Heart right ventricle (tissue), 16 donors: ENCODE measurements at regions not wholly inside any gene's neighbourhood (a gene's known extent, or its start where the extent isn't known, plus 50 kb on each side); places are given as distances from the start of the nearest gene placed in this dataset.

ENCODE experiments used
- ATAC-seq, 8 donors: fragments of 200-7000 bp; cut with Tn5 transposase; one replicate each; pipeline ENCODE4 v1.9.1; 2020; ENCODE audit warnings: mild to moderate bottlenecking in 8 of 8, moderate library complexity in 8 of 8, moderate number of reproducible peaks in 1 of 8
- DNase-seq, 2 donors: peaks; one replicate each; pipeline ENCODE4 v3.0.0-alpha.2; 2020
- H3K27ac ChIP-seq, 10 donors: fragments of 200-600 bp; sonication (generic) in 2 of 10; one replicate each; pipeline versions ENCODE4 v1.5.0 to v1.8.0; 2020 to 2022; ENCODE audit warnings: mild to moderate bottlenecking in 3 of 10
- H3K27me3 ChIP-seq, 7 donors: fragments of 200-600 bp; one replicate each; pipeline ENCODE4 v1.8.0; 2021 to 2022; ENCODE audit warnings: mild to moderate bottlenecking in 2 of 7
- H3K36me3 ChIP-seq, 9 donors: fragments of 200-600 bp; sonication (generic) in 1 of 9; one replicate each; pipeline versions ENCODE4 v1.5.0 to v1.8.0; 2020 to 2022; ENCODE audit warnings: mild to moderate bottlenecking in 2 of 9
- H3K4me1 ChIP-seq, 9 donors: fragments of 200-600 bp; sonication (generic) in 1 of 9; one replicate each; pipeline versions ENCODE4 v1.5.0 to v1.8.0; 2020 to 2022; ENCODE audit warnings: mild to moderate bottlenecking in 4 of 9
- H3K4me3 ChIP-seq, 10 donors: fragments of 200-600 bp; sonication (generic) in 2 of 10; one replicate each; pipeline versions ENCODE4 v1.5.0 to v1.8.0; 2020 to 2022; ENCODE audit warnings: mild to moderate bottlenecking in 7 of 10, moderate library complexity in 2 of 10
- H3K9me3 ChIP-seq, 11 donors: fragments of 200-600 bp in 10 of 11; sonication (generic) in 2 of 11; one replicate each; pipeline versions ENCODE4 v1.5.0 to v1.8.0; 2013 to 2022; ENCODE audit warnings: mild to moderate bottlenecking in 2 of 11, control low read depth in 1 of 11, moderate library complexity in 1 of 11
- WGBS, 2 donors: extraction: QIAGEN DNeasy Blood & Tissue Kit; methylation state at CpG; one replicate each; pipeline ENCODE4 v1.1.7; 2013; ENCODE audit warnings: inconsistent platforms in 1 of 2; 5-methylcytosine and 5-hydroxymethylcytosine counted together
- intact Hi-C, 10 donors: fragments of 100-400 bp; cut with DNase I; formaldehyde crosslinking; loops; one replicate each; pipeline versions ENCODE4 v1.11.1 to v1.14.2; 2022
- TF ChIP-seq, protein P1 (sequence below), 9 donors: fragments of 200-600 bp; sonication (generic) in 2 of 9; IDR thresholded peaks; one replicate each; pipeline versions ENCODE4 v1.5.0 to v1.8.0; 2021 to 2022; ENCODE audit warnings: antibody characterized with exemption in 9 of 9, mild to moderate bottlenecking in 5 of 9, moderate library complexity in 1 of 9
- donor health status: Arrhythmogenic right ventricular cardiomyopathy.
- donor health status: ischemic (EF 13 %, LVEDD 7.1; RV severe dilation, severe dysfunction).
- donor health status: healthy with polysubstance abuse.
- donor health status: DM: no; HTN: yes; CAD: no.
- donor health status: DM: no; HTN: no; CAD: no.
- donor health status: ischemic (EF 25% LVEDD 6.9; RV normal size, moderate dysfunction).
- donor health status: ischemic (EF 25% LVEDD 5.7; RV mildly dilated, moderate dysfunction).
- donor health status: healthy.
- donor health status: DM: yes; HTN: yes; CAD: no.
- donor health status: Ischemic cardiomyopathy.
- donor health status: ischemic (EF 35%, LVEDD 5.7; RV mildly dilated, moderate dysfunction).
- donor health status: nonischemic (EF 11% LVEDD 7.7; RV severe dilation, severe dysfunction).
- donor health status: DM: yes; HTN: yes; CAD: no.
- donor health status: PGD.
- donor health status: ischemic (EF 29% LVEDD 5.4; RV normal size, mild dysfunction).
- donor health status: nonischemic (EF 23%, LVEDD 6.1; RV moderate dilation, normal function).

DNA sequence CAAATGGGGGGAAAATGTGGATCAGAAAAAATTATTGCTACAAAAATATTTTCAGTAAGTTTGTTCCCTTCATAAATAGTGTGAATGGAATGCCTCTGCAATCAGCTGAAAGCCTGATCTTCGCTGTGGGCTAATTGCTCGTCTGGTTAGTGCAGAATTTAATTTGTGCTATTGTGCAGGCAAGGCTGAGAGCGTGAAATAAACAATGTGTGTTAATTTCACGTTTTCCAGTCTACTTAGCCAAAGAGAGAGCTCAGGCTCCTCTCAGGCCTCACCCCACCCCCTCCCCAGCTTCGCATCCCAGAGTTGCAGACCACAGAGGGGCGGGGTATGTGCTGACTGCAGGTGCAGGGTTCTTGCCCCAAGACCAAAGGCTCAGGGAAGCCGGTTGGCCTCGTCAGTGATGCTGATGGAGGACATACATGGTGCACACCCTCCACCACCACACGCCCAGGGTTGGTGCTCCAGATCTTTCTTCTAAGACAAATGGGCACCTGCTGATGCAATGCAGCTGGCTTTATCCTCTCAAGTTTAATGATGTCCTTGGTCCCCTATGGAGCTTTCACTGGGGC lies 302.6 kb upstream of the SLC14A2 start:
- no peak for DNase-seq
- intact Hi-C loops, result no loop called here
- no peaks in the 10 kb centered on the region for H3K4me1 ChIP-seq
- no peaks in the 10 kb centered on the region for H3K36me3 ChIP-seq
- no peaks in the 10 kb centered on the region for H3K9me3 ChIP-seq
- H3K27ac ChIP-seq, result no peak overlapping the region
- no peak for ATAC-seq
- TF ChIP-seq, protein P1, sequence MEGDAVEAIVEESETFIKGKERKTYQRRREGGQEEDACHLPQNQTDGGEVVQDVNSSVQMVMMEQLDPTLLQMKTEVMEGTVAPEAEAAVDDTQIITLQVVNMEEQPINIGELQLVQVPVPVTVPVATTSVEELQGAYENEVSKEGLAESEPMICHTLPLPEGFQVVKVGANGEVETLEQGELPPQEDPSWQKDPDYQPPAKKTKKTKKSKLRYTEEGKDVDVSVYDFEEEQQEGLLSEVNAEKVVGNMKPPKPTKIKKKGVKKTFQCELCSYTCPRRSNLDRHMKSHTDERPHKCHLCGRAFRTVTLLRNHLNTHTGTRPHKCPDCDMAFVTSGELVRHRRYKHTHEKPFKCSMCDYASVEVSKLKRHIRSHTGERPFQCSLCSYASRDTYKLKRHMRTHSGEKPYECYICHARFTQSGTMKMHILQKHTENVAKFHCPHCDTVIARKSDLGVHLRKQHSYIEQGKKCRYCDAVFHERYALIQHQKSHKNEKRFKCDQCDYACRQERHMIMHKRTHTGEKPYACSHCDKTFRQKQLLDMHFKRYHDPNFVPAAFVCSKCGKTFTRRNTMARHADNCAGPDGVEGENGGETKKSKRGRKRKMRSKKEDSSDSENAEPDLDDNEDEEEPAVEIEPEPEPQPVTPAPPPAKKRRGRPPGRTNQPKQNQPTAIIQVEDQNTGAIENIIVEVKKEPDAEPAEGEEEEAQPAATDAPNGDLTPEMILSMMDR (IDR thresholded peaks at IDR 0.05), result no peak
- 82 to 85% methylated on average over 9 of the region's 9 CpGs for WGBS, 2 donors
- H3K27me3 ChIP-seq, result no peaks in the 10 kb centered on the region
- H3K4me3 ChIP-seq, result no peak overlapping the region

GRCh38 chr18:45316127-45316526 lies 299.1 kb upstream of the SLC14A2 start:
- intact Hi-C loops, result no loop called here
- TF ChIP-seq, protein P1 (IDR thresholded peaks at IDR 0.05), result no peak
- 76 to 77% methylated on average over 3 of the region's 3 CpGs for WGBS, 2 donors
- ATAC-seq, result no peak
- no peak overlapping the region for H3K4me3 ChIP-seq
- no peak overlapping the region for H3K27ac ChIP-seq
- H3K27me3 ChIP-seq, result no peaks in the 10 kb centered on the region
- peaks cover 0 to 10% (median 6%) of the 10 kb centered on the region in 9 donors for H3K4me1 ChIP-seq
- DNase-seq, result no peak
- H3K36me3 ChIP-seq, result no peaks in the 10 kb centered on the region
- no peaks in the 10 kb centered on the region for H3K9me3 ChIP-seq

GRCh38 chr18:45317948-45318640 lies 297.2 kb upstream of the SLC14A2 start:
- ATAC-seq (no peak), DNase-seq (no peak)
- H3K27me3 ChIP-seq, result no peaks in the 10 kb centered on the region
- 72 to 76% methylated on average over 10 of the region's 10 CpGs for WGBS, 2 donors
- peaks cover 0 to 18% (median 7%) of the 10 kb centered on the region in 9 donors for H3K4me1 ChIP-seq
- H3K27ac ChIP-seq, result no peak overlapping the region
- no peaks in the 10 kb centered on the region for H3K36me3 ChIP-seq
- intact Hi-C loops, result no loop called here
- H3K9me3 ChIP-seq, result no peaks in the 10 kb centered on the region
- no peak overlapping the region for H3K4me3 ChIP-seq
- TF ChIP-seq, protein P1 (IDR thresholded peaks at IDR 0.05), result no peak

GRCh38 chr18:45320724-45321123 lies 294.6 kb upstream of the SLC14A2 start:
- Histone ChIP-seq H3K27ac (no peak overlapping the region), H3K4me1 (peaks cover 0 to 22% (median 7%) of the 10 kb centered on the region in 9 donors), H3K36me3 (no peaks in the 10 kb centered on the region), H3K27me3 (no peaks in the 10 kb centered on the region), H3K9me3 (no peaks in the 10 kb centered on the region), H3K4me3 (no peak overlapping the region)
- intact Hi-C loops, result loop anchor here in 1 of 10 donors (2.0 kb wide), 1 partner anchor 72 kb away; no protein-coding TSS in a partner anchor
- TF ChIP-seq, protein P1 (IDR thresholded peaks at IDR 0.05), result no peak
- ATAC-seq (peak in 3 of 8 donors; percentile 9 to 38 (median 12)), DNase-seq (no peak)
- WGBS, 2 donors, result 70 to 78% methylated on average over 3 of the region's 3 CpGs
